T-helper 2 cell treated with Interferon-gamma antibody and Interleukin-4, amounts not matched to agents 100 ng/mL and 5 ng/mL, for 36 hours (primary cell): ENCODE measurements at regions not wholly inside any gene's neighbourhood (a gene's known extent, or its start where the extent isn't known, plus 50 kb on each side); places are given as distances from the start of the nearest gene placed in this dataset.

Experiments used
- intact Hi-C: fragments of 100-400 bp; cut with micrococcal nuclease; formaldehyde crosslinking; loops from one replicate; pipeline ENCODE4 v1.15.1; 2023

- intact Hi-C loops: no loop called here
Observed at GRCh38 chr4:52231526-52231925, 180.4 kb downstream of the SPATA18 start.

- intact Hi-C loops: no loop called here
Observed at GRCh38 chr4:52234561-52235440, 183.7 kb downstream of the SPATA18 start.

GRCh38 chr4:52235552-52236201 lies 184.6 kb downstream of the SPATA18 start:
- intact Hi-C loops: no loop called here

- intact Hi-C loops: no loop called here
Observed at GRCh38 chr4:52241916-52242315, 190.8 kb downstream of the SPATA18 start.

- intact Hi-C loops: no loop called here
Observed at GRCh38 chr4:52243367-52243766, 192.3 kb downstream of the SPATA18 start.

- intact Hi-C loops: no loop called here
Observed at GRCh38 chr4:52244103-52244775, 193.1 kb downstream of the SPATA18 start.

GRCh38 chr4:52244848-52245247 lies 193.7 kb downstream of the SPATA18 start:
- intact Hi-C loops: no loop called here

- intact Hi-C loops: no loop called here
Observed at GRCh38 chr4:52246827-52247226, 195.7 kb downstream of the SPATA18 start.

- intact Hi-C loops: no loop called here
Observed at GRCh38 chr4:52247941-52248340, 196.8 kb downstream of the SPATA18 start.

GRCh38 chr4:52248820-52249219 lies 197.7 kb downstream of the SPATA18 start:
- intact Hi-C loops: no loop called here

- intact Hi-C loops: no loop called here
Observed at GRCh38 chr4:52249581-52249980, 198.5 kb downstream of the SPATA18 start.

- intact Hi-C loops: no loop called here
Observed at GRCh38 chr4:52250154-52250553, 199.1 kb downstream of the SPATA18 start.

- intact Hi-C loops: no loop called here
Observed at GRCh38 chr4:52251864-52252263, 200.8 kb downstream of the SPATA18 start.

GRCh38 chr4:52253025-52253424 lies 201.9 kb downstream of the SPATA18 start:
- intact Hi-C loops: no loop called here

GRCh38 chr4:52256522-52256921 lies 205.4 kb downstream of the SPATA18 start:
- intact Hi-C loops: no loop called here

- intact Hi-C loops: no loop called here
Observed at GRCh38 chr4:52259978-52260377, 208.9 kb downstream of the SPATA18 start.

- intact Hi-C loops: no loop called here
Observed at GRCh38 chr4:52260514-52261210, 209.6 kb downstream of the SPATA18 start.

GRCh38 chr4:52263607-52264006 lies 212.5 kb downstream of the SPATA18 start:
- intact Hi-C loops: no loop called here

GRCh38 chr4:52265781-52266525 lies 214.8 kb downstream of the SPATA18 start:
- intact Hi-C loops: no loop called here

GRCh38 chr4:52266537-52267137 lies 215.5 kb downstream of the SPATA18 start:
- intact Hi-C loops: no loop called here
